Activated CD4-positive, alpha-beta T cell treated with anti-CD3 and anti-CD28 coated beads, Interleukin-2, amount 10 ng/mL, durations not matched to agents 7 days and 5 days (primary cell): ENCODE measurements at regions not wholly inside any gene's neighbourhood (a gene's known extent, or its start where the extent isn't known, plus 50 kb on each side); places are given as distances from the start of the nearest gene placed in this dataset.

Experiments
- CTCF ChIA-PET: fragments of 350-600 bp; sonication (Branson Sonifier 250); formaldehyde crosslinking; loops from one replicate; lab custom pipeline; 2021; ENCODE audit warnings: antibody characterized with exemption; lab: Charles Lee
- POLR2A ChIA-PET: fragments of 350-600 bp; sonication (Branson Sonifier 250); formaldehyde crosslinking; loops from one replicate; lab custom pipeline; 2021; ENCODE audit warnings: antibody characterized with exemption; lab: Charles Lee
- DNase-seq: peaks from one replicate; pipeline ENCODE4 v3.0.0-alpha.2; 2020
- H3K27ac Mint-ChIP-seq: one replicate; pipeline ENCODE4 v1.8.0; 2021; ENCODE audit warnings: mild to moderate bottlenecking, moderate library complexity, mixed read lengths
- H3K27me3 Mint-ChIP-seq: one replicate; pipeline ENCODE4 v1.8.0; 2021; ENCODE audit warnings: mixed read lengths
- H3K36me3 Mint-ChIP-seq: one replicate; pipeline ENCODE4 v1.8.0; 2021; ENCODE audit warnings: low read depth, mixed read lengths
- H3K4me1 Mint-ChIP-seq: one replicate; pipeline ENCODE4 v1.8.0; 2021; ENCODE audit warnings: mixed read lengths
- H3K4me3 Mint-ChIP-seq: one replicate; pipeline ENCODE4 v1.8.0; 2021; ENCODE audit warnings: mild to moderate bottlenecking, moderate library complexity, mixed read lengths
- H3K9me3 Mint-ChIP-seq: one replicate; pipeline ENCODE4 v1.8.0; 2021; ENCODE audit warnings: mixed read lengths

DNA sequence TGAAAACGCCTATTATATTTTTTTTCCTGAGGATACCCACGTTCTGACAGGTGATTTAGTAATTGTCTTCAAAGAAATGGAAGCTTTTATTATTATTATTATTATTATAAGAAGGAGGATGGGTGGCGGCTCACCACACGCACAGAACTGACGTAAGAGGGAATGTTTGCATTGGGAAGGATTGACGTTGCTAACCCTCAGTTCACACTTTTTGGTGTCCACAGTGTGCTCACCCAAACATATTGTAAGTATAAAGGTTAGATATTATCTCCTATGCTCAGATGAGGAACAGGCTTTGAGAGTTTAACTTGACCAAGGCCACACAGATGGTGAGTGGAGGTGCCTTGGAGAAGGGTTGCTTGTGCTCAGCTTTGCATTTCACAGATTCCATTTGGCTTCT lies 533.5 kb upstream of the TBL1XR1 start:
- no peak for DNase-seq
- Mint-ChIP-seq H3K4me3 (no peak overlapping the region), H3K4me1 (no peaks in the 10 kb centered on the region), H3K27me3 (no peaks in the 10 kb centered on the region), H3K27ac (no peak overlapping the region), H3K9me3 (peaks cover 3% of the 10 kb centered on the region), H3K36me3 (no peaks in the 10 kb centered on the region)
- ChIA-PET POLR2A (no interaction called here), CTCF (no interaction called here)

DNA sequence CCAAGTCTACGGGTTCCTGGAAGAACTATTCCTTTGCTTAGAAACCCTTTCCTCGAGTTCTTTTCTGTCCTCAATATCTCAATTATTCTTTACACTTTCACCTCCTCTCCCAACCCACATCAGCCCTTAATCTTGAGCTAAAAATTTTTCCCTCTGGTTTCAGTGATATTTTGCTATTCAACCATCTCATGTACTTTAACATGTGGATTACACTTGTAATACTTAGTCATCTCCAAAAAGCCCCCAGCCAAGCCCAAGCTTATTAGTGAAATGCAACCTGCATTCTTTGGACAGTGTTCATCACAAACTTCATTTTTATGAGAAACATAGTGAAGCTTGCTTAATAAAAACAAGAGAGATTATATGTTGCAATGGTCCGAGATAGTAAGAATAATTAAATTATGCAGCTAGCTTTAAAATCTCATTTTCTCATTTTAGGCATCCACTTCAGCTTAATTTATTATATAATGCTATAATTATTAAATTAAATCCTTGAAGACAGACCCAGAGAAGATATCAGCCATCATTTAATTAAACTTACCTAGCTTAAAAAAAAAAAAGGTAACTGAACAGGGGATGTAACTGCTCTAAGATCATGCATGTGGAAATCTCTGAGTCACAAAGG lies 534.5 kb upstream of the TBL1XR1 start:
- ChIA-PET CTCF (interaction anchor here (0.6 to 1.5 kb wide), 3 partner anchors 20 to 617 kb away, joined by 3 to 5 read pairs (median 4); no protein-coding TSS in a partner anchor), POLR2A (interaction anchor here (0.7 kb wide), 1 partner anchor 1752 kb away, joined by 4 read pairs; no protein-coding TSS in a partner anchor)
- Mint-ChIP-seq H3K27me3 (no peaks in the 10 kb centered on the region), H3K36me3 (no peaks in the 10 kb centered on the region), H3K4me1 (no peaks in the 10 kb centered on the region), H3K27ac (no peak overlapping the region), H3K4me3 (no peak overlapping the region), H3K9me3 (peaks cover 3% of the 10 kb centered on the region)
- DNase-seq = no peak

DNA sequence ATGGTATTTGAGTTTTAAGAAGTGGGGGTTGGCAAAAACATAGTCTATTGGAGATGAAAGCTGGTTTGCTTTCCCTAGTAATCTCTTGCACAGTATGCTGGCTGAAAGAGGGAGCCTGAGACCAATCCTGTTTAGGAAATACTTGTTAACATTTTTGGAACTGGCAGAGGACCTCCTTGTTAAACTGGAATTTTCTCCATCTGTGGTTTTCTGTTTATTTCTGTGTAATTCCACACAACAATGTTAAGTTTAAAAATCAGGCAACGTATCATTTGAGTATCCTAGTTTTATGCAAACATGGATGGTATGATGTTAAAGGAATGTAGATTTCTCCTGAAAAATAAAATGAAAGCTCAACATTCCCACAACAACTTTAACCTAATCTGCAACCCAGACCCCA lies 536.0 kb upstream of the TBL1XR1 start:
- H3K4me3 Mint-ChIP-seq = no peak overlapping the region
- no peaks in the 10 kb centered on the region for H3K4me1 Mint-ChIP-seq
- POLR2A ChIA-PET = no interaction called here
- CTCF ChIA-PET = interaction anchor here (1.2 kb wide), 1 partner anchor 286 kb away, joined by 3 read pairs; no protein-coding TSS in a partner anchor
- H3K27ac Mint-ChIP-seq = no peak overlapping the region
- no peaks in the 10 kb centered on the region for H3K36me3 Mint-ChIP-seq
- DNase-seq = no peak
- no peaks in the 10 kb centered on the region for H3K9me3 Mint-ChIP-seq
- H3K27me3 Mint-ChIP-seq = no peaks in the 10 kb centered on the region

DNA sequence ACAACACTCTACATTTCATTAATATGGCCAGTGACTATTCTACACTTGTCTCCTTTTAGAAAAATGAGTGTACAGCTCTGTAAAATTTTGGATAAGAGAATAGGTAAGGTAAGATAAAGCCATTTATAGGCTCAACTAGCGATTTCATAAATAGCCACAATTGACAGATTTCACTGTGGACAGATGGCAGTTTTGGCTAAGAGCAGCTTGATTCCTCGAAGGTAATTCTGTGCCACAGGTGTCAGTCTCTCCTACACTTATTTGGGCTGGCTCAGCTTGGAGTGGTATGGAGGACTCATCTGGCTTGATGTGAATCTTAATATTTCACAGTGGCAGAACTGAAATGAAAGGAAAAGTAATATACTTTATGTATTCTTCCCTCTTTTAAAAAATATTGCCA lies 536.7 kb upstream of the TBL1XR1 start:
- H3K4me3 Mint-ChIP-seq = no peak overlapping the region
- no peaks in the 10 kb centered on the region for H3K4me1 Mint-ChIP-seq
- H3K27me3 Mint-ChIP-seq = no peaks in the 10 kb centered on the region
- H3K9me3 Mint-ChIP-seq = no peaks in the 10 kb centered on the region
- DNase-seq = no peak
- H3K36me3 Mint-ChIP-seq = no peaks in the 10 kb centered on the region
- no peak overlapping the region for H3K27ac Mint-ChIP-seq
- ChIA-PET CTCF (interaction anchor here (1.2 kb wide), 1 partner anchor 286 kb away, joined by 3 read pairs; no protein-coding TSS in a partner anchor), POLR2A (no interaction called here)

DNA sequence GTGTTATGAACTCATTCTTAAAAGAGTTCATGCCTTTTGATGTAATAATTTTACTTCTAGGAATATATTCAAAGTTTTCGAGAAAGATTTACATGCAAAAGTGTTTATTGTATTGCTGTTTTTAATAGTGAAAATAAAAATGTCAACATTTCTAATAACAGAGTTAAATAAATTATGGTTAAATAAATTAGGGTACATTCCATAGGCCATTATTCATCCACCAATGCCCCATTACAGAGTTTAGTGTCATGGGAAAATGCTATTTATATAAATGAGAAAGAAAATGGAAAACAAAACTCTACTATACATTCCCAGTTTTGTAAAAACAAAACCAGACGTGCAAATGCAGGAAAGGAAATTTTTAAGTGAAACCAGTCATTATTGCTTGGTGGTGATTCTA lies 538.1 kb upstream of the TBL1XR1 start:
- H3K27ac Mint-ChIP-seq = no peak overlapping the region
- H3K27me3 Mint-ChIP-seq = no peaks in the 10 kb centered on the region
- H3K4me1 Mint-ChIP-seq = no peaks in the 10 kb centered on the region
- H3K4me3 Mint-ChIP-seq = no peak overlapping the region
- H3K9me3 Mint-ChIP-seq = no peaks in the 10 kb centered on the region
- no peaks in the 10 kb centered on the region for H3K36me3 Mint-ChIP-seq
- no peak for DNase-seq
- ChIA-PET POLR2A (no interaction called here), CTCF (no interaction called here)

DNA sequence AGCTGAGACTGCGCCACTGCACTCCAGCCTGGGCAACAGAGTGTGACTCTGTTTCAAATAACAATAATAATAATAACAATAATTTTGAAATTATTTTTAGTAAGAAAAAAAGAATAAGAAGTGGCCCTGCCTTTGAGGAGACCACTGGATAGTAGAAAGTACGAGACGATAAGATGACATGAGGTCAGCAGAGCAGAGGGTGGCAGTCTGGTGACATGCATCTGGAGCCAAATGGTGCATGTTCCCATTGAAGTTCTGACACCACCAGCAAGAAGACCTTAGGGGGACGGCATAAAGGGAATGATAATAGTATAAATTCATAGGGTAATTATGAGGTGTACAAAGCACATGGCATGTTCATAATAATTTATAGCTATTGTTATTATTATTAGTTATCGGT lies 542.2 kb upstream of the TBL1XR1 start:
- Mint-ChIP-seq H3K36me3 (no peaks in the 10 kb centered on the region), H3K27ac (no peak overlapping the region), H3K27me3 (no peaks in the 10 kb centered on the region), H3K4me3 (no peak overlapping the region), H3K4me1 (no peaks in the 10 kb centered on the region), H3K9me3 (peaks cover 2% of the 10 kb centered on the region)
- ChIA-PET CTCF (no interaction called here), POLR2A (no interaction called here)
- no peak for DNase-seq

DNA sequence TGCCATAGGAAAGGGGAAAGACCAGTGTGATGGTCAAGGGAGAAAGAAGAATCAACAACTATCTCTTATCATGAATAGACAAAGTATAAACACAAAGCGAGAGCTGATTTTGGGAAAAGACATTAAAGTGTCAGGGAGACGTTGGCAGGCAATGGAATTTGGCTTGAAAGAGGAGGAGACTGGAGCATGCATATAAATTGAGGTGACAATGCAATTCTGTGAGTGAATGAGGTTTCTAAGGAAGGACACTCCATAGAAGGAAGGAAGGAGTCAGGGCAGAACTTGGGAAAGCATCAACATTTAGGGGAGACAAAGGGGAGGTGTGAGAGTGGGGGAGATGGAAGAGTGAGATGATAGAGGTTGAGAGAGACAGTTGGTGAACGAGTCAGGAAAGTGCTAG lies 543.0 kb upstream of the TBL1XR1 start:
- no peak for DNase-seq
- Mint-ChIP-seq H3K4me1 (no peaks in the 10 kb centered on the region), H3K36me3 (no peaks in the 10 kb centered on the region), H3K9me3 (peaks cover 4% of the 10 kb centered on the region), H3K27ac (no peak overlapping the region), H3K4me3 (no peak overlapping the region), H3K27me3 (no peaks in the 10 kb centered on the region)
- CTCF ChIA-PET = no interaction called here
- POLR2A ChIA-PET = no interaction called here

DNA sequence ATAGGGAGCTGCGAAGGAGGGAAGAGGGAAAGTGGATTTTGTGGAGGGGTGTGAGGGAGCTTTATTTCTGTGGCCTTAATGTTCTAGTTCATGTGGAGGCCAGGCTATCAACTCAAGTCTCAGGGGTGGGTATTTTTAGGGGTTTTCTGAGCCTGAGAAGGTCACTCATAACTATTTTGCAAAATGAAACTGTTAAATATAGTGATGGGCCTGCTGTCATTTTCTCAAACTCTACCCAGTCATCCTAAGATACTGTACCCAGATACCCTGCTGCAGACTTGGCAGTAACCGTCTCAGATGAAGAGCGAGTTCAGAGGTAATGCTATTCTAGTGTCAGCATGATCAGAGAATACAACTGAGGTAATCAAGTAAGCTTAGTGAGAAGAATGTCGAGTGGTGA lies 545.0 kb upstream of the TBL1XR1 start:
- H3K27me3 Mint-ChIP-seq = no peaks in the 10 kb centered on the region

DNA sequence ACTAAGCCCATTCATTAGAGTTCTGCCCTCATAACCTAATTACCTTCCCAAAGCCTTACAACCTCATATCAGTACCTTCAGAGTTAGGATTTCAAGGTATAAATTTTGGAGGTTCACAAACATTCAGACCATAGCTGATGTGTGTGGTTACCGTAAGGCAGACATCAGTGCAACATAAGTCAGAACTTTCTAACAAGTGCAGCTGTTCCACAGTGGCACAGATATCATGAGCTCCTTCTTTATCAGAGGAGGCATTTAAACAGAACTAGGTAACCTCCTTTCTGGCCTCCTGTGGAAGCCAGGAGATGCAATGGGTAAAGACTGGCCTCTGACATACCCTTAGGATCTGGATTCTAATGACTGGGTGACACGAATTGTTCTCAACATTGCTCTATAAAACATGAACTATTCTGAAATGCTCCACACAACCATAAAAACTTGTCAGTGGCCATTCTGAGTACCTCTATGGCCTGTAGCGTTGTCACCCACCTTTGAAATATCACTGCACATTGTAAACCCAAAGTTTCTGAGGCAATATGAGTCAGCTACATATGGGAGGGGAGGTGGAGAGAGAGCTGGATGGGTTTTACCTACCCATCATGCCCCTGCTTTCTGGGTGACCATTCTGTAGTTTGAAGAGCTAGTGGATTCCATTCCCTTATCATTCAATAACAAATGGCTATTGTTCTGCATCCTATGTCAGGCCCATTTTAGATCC lies 546.0 kb upstream of the TBL1XR1 start:
- H3K27me3 Mint-ChIP-seq = no peaks in the 10 kb centered on the region
- no peaks in the 10 kb centered on the region for H3K4me1 Mint-ChIP-seq
- no peak for DNase-seq
- CTCF ChIA-PET = no interaction called here
- H3K9me3 Mint-ChIP-seq = peaks cover 4% of the 10 kb centered on the region
- no peak overlapping the region for H3K27ac Mint-ChIP-seq
- H3K4me3 Mint-ChIP-seq = no peak overlapping the region
- POLR2A ChIA-PET = no interaction called here
- no peaks in the 10 kb centered on the region for H3K36me3 Mint-ChIP-seq

More for the DNA sequence above, 545.0 kb upstream of the TBL1XR1 start:
- no peak for DNase-seq
- Mint-ChIP-seq H3K9me3 (peaks cover 4% of the 10 kb centered on the region), H3K4me1 (no peaks in the 10 kb centered on the region), H3K36me3 (no peaks in the 10 kb centered on the region), H3K4me3 (no peak overlapping the region), H3K27ac (peak overlapping the region; percentile 66)
- POLR2A ChIA-PET = no interaction called here
- CTCF ChIA-PET = no interaction called here

DNA sequence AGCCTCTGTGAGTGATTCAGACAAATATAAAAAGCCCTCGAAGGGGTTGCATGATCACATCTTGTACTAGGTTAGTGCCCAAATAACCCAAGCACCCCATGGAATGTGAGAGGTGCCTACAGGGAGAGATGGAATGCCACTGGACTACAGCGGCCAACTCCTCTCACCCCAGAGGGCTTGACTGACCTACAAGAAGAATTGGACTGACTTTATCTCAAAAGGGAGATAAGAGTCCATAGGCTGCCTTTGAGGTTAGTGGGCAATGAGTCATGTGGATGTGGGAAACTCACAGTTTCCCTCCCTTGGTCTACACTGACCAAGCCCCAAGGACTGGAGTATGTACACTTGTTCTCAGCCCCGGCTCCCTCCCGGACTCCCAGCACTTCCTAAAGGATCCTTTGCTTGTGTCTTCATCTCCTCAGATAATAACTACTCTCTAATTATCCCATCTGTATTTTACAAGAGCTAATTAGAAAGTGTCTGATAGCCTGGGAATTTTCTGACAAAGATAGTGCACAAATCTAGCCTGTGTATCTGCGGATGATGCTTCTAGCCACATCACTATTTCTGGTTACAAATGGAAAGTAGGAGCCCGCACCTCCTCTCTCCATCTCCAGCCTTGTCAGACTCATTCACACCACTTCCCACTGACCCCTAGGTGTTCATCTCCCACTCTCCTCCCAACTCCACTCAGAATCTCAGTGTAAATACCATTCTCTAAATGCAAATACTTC lies 547.8 kb upstream of the TBL1XR1 start:
- Mint-ChIP-seq H3K4me1 (no peaks in the 10 kb centered on the region), H3K36me3 (no peaks in the 10 kb centered on the region), H3K9me3 (peaks cover 4% of the 10 kb centered on the region), H3K27me3 (no peaks in the 10 kb centered on the region), H3K4me3 (no peak overlapping the region), H3K27ac (no peak overlapping the region)
- ChIA-PET POLR2A (no interaction called here), CTCF (no interaction called here)
- no peak for DNase-seq

DNA sequence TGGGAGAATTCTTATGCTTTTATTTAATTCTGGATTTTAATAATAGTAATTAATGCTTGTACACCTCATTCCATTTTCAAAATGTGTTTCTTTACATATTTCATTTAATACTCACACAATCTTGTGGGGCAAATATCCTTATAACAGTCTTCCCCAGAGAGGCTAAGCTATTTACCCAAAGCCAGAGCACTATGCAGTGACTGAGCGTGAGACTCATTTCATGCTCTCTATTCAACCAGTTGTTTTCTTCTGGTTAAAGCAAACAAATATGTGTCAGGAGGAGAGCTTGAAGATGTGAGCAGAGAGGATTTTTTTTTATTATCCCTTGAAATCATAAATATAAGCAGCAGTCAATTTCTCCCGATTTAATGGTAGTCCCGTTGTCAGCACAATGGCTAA lies 548.3 kb upstream of the TBL1XR1 start:
- Mint-ChIP-seq H3K27ac (no peak overlapping the region), H3K36me3 (no peaks in the 10 kb centered on the region), H3K27me3 (no peaks in the 10 kb centered on the region), H3K4me1 (no peaks in the 10 kb centered on the region), H3K4me3 (no peak overlapping the region), H3K9me3 (peaks cover 4% of the 10 kb centered on the region)
- ChIA-PET POLR2A (no interaction called here), CTCF (no interaction called here)
- DNase-seq = no peak

DNA sequence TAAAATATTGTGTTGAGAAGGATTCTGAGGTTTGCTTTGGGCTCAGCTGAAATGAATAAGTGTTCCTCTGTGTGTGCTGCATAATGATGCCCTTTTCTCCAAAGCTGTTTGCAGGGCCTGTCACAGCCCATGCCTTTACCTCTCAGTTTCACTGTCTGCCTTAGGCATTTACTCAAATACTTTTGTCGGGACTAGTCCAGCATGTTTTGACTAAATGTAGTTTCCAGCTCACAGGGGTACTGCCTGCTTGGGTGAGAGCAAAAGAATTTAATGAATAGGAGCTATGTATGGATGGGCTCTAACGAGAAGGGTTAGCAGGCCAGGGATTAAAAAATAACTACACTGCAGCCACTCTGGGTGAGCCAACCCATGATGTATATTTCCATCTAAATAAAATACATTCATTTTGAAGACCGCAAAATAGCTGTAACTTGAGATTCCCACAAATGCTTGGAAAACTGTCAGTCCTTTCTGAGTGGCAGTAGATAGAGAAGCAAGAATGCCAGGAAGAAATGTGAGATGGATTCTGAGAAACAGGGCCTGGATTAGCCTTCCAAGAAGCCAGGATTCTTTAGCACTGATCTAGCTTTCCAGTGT lies 549.2 kb upstream of the TBL1XR1 start:
- Mint-ChIP-seq H3K4me1 (no peaks in the 10 kb centered on the region), H3K4me3 (no peak overlapping the region), H3K27me3 (no peaks in the 10 kb centered on the region), H3K36me3 (no peaks in the 10 kb centered on the region), H3K9me3 (peaks cover 4% of the 10 kb centered on the region), H3K27ac (no peak overlapping the region)
- ChIA-PET POLR2A (no interaction called here), CTCF (no interaction called here)
- no peak for DNase-seq

DNA sequence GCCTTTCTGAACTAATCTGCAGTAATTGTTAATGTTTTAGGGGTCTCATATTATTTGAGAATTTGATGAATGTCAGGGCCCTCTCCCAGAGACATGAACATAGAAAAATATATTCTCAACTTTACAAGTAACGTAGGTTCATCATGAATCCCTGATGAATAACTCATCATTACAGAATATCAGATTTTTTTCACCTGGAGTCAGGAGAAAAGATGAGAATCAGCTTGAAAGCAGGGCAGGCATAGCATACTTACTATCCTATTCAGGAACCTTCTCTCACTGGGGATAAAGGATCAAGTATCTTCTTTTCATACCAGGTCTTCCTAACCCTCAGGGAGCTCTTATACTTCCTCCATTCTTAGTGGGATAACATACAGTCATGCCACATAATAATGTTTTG lies 552.6 kb upstream of the TBL1XR1 start:
- H3K27me3 Mint-ChIP-seq = no peaks in the 10 kb centered on the region
- ChIA-PET POLR2A (no interaction called here), CTCF (no interaction called here)
- H3K27ac Mint-ChIP-seq = no peak overlapping the region
- H3K4me3 Mint-ChIP-seq = no peak overlapping the region
- no peaks in the 10 kb centered on the region for H3K9me3 Mint-ChIP-seq
- H3K36me3 Mint-ChIP-seq = no peaks in the 10 kb centered on the region
- no peaks in the 10 kb centered on the region for H3K4me1 Mint-ChIP-seq
- no peak for DNase-seq
